Vagina (tissue), 2 donors: ENCODE measurements at regions not wholly inside any gene's neighbourhood (a gene's known extent, or its start where the extent isn't known, plus 50 kb on each side); places are given as distances from the start of the nearest gene placed in this dataset.

ENCODE experiments used
- DNase-seq, 2 donors: peaks; one replicate each; pipeline ENCODE4 v3.0.0-alpha.2; 2017; ENCODE audit errors: extremely low spot score in 2 of 2
- H3K27ac ChIP-seq: fragments of 200-600 bp; sonication (generic); one replicate; pipeline ENCODE4 v1.5.1; 2019
- H3K27me3 ChIP-seq: fragments of 200-600 bp; sonication (generic); one replicate; pipeline ENCODE4 v1.5.1; 2019
- H3K36me3 ChIP-seq, 2 donors: fragments of 200-600 bp; sonication (generic); one replicate each; pipeline ENCODE4 v1.5.1; 2017 to 2019
- H3K4me1 ChIP-seq: fragments of 200-600 bp; sonication (generic); one replicate; pipeline ENCODE4 v1.5.1; 2019
- H3K4me3 ChIP-seq, 2 donors: fragments of 200-600 bp; sonication (generic); 1 replicate in 1 of 2; 2 replicates in 1 of 2; pipeline ENCODE4 v1.5.1; 2016 to 2019
- H3K9me3 ChIP-seq: fragments of 200-600 bp; sonication (generic); one replicate; pipeline ENCODE4 v1.5.1; 2019
- POLR2A ChIP-seq, 2 donors: fragments of 450-650 bp; IDR thresholded peaks; one replicate each; pipeline ENCODE4 v1.6.1; 2017; ENCODE audit warnings: antibody characterized with exemption in 2 of 2, mild to moderate bottlenecking in 2 of 2, moderate library complexity in 2 of 2
- POLR2AphosphoS5 ChIP-seq, 2 donors: sonication (generic); formaldehyde crosslinking; IDR thresholded peaks; one replicate each; pipeline ENCODE4 v1.9.0; 2017; ENCODE audit warnings: antibody characterized with exemption in 2 of 2, mild to moderate bottlenecking in 2 of 2, low read depth in 1 of 2; ENCODE audit not compliant: insufficient read depth in 1 of 2
- intact Hi-C: fragments of 100-400 bp; cut with DNase I; formaldehyde crosslinking; loops from one replicate; pipeline ENCODE4 v1.15.1; 2023
- TF ChIP-seq, protein P1 (sequence below), 3 experiments: fragments of 450-650 bp in 2 of 3; fragments of 200-600 bp in 1 of 3; sonication (generic) in 1 of 3; IDR thresholded peaks; one replicate each; pipeline ENCODE4 v1.5.1; 2017 to 2019; ENCODE audit warnings: antibody characterized with exemption in 3 of 3, mild to moderate bottlenecking in 2 of 3, moderate library complexity in 2 of 3

- Histone ChIP-seq H3K27ac (no peak overlapping the region), H3K9me3 (no peaks in the 10 kb centered on the region), H3K4me3 (no peak overlapping the region), H3K27me3 (no peaks in the 10 kb centered on the region), H3K36me3 (no peaks in the 10 kb centered on the region), H3K4me1 (no peaks in the 10 kb centered on the region)
- DNase-seq = no peak
- intact Hi-C loops = no loop called here
- TF ChIP-seq, protein P1, sequence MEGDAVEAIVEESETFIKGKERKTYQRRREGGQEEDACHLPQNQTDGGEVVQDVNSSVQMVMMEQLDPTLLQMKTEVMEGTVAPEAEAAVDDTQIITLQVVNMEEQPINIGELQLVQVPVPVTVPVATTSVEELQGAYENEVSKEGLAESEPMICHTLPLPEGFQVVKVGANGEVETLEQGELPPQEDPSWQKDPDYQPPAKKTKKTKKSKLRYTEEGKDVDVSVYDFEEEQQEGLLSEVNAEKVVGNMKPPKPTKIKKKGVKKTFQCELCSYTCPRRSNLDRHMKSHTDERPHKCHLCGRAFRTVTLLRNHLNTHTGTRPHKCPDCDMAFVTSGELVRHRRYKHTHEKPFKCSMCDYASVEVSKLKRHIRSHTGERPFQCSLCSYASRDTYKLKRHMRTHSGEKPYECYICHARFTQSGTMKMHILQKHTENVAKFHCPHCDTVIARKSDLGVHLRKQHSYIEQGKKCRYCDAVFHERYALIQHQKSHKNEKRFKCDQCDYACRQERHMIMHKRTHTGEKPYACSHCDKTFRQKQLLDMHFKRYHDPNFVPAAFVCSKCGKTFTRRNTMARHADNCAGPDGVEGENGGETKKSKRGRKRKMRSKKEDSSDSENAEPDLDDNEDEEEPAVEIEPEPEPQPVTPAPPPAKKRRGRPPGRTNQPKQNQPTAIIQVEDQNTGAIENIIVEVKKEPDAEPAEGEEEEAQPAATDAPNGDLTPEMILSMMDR (IDR thresholded peaks at IDR 0.05) = no peak
- TF ChIP-seq POLR2A (IDR thresholded peaks at IDR 0.05) (no peak), POLR2AphosphoS5 (IDR thresholded peaks at IDR 0.05; ENCODE audit: insufficient read depth in 1 of 2, low read depth in 1 of 2) (no peak)
Observed at GRCh38 chr18:27313678-27314077, 128.6 kb upstream of the CHST9 start.

DNA sequence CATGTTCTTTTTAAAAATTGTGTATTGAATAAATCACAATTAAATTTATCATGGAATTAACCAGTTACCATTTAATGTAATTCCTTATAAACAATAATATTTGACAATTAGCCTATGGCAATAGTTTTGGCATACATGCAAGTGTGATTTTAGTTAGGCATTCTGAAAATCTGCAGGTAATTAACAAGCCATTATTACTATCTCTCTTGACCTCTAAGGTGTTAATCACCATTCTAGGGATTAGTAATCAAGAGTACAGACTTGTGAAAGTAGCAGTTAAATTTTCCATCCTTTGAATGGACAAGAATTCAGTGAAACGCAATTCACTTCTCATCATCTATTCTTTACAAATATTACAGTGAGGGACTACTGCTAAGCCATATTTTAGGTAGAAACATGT, 127.7 kb upstream of the CHST9 start:
- Histone ChIP-seq H3K27me3 (no peaks in the 10 kb centered on the region), H3K4me1 (no peaks in the 10 kb centered on the region), H3K9me3 (no peaks in the 10 kb centered on the region), H3K27ac (no peak overlapping the region), H3K36me3 (no peaks in the 10 kb centered on the region), H3K4me3 (no peak overlapping the region)
- no peak for DNase-seq
- intact Hi-C loops = no loop called here
- TF ChIP-seq POLR2A (IDR thresholded peaks at IDR 0.05) (no peak), POLR2AphosphoS5 (IDR thresholded peaks at IDR 0.05; ENCODE audit: insufficient read depth in 1 of 2, low read depth in 1 of 2) (no peak)
- TF ChIP-seq, protein P1 (IDR thresholded peaks at IDR 0.05) = no peak

GRCh38 chr18:27312153-27312552, 127.0 kb upstream of the CHST9 start:
- Histone ChIP-seq H3K4me1 (no peaks in the 10 kb centered on the region), H3K27me3 (no peaks in the 10 kb centered on the region), H3K4me3 (no peak overlapping the region), H3K27ac (no peak overlapping the region), H3K36me3 (no peaks in the 10 kb centered on the region), H3K9me3 (no peaks in the 10 kb centered on the region)
- TF ChIP-seq POLR2AphosphoS5 (IDR thresholded peaks at IDR 0.05; ENCODE audit: insufficient read depth in 1 of 2, low read depth in 1 of 2) (no peak), POLR2A (IDR thresholded peaks at IDR 0.05) (no peak)
- TF ChIP-seq, protein P1 (IDR thresholded peaks at IDR 0.05) = no peak
- intact Hi-C loops = no loop called here
- DNase-seq = no peak

GRCh38 chr18:27311114-27311513, 126.0 kb upstream of the CHST9 start:
- Histone ChIP-seq H3K4me1 (no peaks in the 10 kb centered on the region), H3K4me3 (no peak overlapping the region), H3K36me3 (no peaks in the 10 kb centered on the region), H3K9me3 (no peaks in the 10 kb centered on the region), H3K27ac (no peak overlapping the region), H3K27me3 (no peaks in the 10 kb centered on the region)
- TF ChIP-seq, protein P1 (IDR thresholded peaks at IDR 0.05) = no peak
- TF ChIP-seq POLR2A (IDR thresholded peaks at IDR 0.05) (no peak), POLR2AphosphoS5 (IDR thresholded peaks at IDR 0.05; ENCODE audit: insufficient read depth in 1 of 2, low read depth in 1 of 2) (no peak)
- no peak for DNase-seq
- intact Hi-C loops = no loop called here

DNA sequence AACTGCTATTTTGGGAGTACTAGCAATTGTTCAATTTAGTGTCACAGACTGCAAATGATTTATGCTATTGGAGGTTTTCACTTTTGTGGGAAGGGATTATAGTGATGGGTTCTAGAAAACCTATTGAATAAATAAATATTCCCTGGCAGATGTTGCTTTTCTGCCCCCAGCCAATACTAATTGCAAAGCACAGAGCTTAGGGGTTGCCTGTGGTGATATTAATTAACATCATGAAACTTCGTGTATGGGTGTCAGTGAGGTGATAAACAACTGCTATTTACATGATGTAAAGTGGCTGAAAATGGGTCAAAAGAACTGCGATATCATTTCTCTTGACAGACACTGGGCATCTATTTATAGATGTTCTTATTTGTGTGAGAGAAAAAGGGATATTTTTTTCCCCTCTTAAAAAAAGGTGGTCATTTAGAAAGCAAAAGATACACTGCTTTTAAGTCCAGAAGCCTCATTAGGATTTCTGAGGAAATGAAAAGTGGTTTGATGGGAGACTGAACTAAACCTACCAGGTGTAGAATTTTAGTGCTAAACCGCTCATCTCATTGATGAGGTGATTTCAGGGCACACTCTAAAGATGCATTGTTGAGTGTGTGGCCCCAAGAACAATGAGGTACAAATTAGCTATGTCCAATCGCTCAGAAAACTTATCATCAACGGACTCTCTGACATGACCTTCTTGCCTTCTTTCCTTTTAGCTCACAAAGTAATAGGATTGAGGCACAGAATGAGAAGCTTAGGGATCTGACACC, 116.7 kb upstream of the CHST9 start:
- intact Hi-C loops = no loop called here
- no peak for DNase-seq

More for the DNA sequence above, 116.7 kb upstream of the CHST9 start:
- Histone ChIP-seq H3K4me1 (no peaks in the 10 kb centered on the region), H3K9me3 (no peaks in the 10 kb centered on the region), H3K27ac (no peak overlapping the region), H3K36me3 (no peaks in the 10 kb centered on the region), H3K4me3 (no peak overlapping the region), H3K27me3 (no peaks in the 10 kb centered on the region)
- TF ChIP-seq POLR2AphosphoS5 (IDR thresholded peaks at IDR 0.05; ENCODE audit: insufficient read depth in 1 of 2, low read depth in 1 of 2) = no peak
- TF ChIP-seq, protein P1 (IDR thresholded peaks at IDR 0.05) = no peak
- no peak for TF ChIP-seq POLR2A (IDR thresholded peaks at IDR 0.05)
